Mucosa of descending colon (tissue), 3 donors: ENCODE measurements at regions not wholly inside any gene's neighbourhood (a gene's known extent, or its start where the extent isn't known, plus 50 kb on each side); places are given as distances from the start of the nearest gene placed in this dataset.

Experiments used
- ATAC-seq: fragments of 200-7000 bp; cut with Tn5 transposase; one replicate; pipeline ENCODE4 v1.9.1; 2020; ENCODE audit warnings: mild to moderate bottlenecking, moderate library complexity
- DNase-seq, 3 donors: peaks; one replicate each; pipeline ENCODE4 v3.0.0-alpha.2; 2020
- H3K36me3 ChIP-seq: fragments of 200-600 bp; one replicate; pipeline ENCODE4 v1.8.0; 2021; ENCODE audit warnings: low read depth, mild to moderate bottlenecking
- H3K4me1 ChIP-seq: fragments of 200-600 bp; one replicate; pipeline ENCODE4 v1.8.0; 2021; ENCODE audit warnings: low read depth, mild to moderate bottlenecking
- H3K4me3 ChIP-seq: fragments of 200-600 bp; one replicate; pipeline ENCODE4 v1.8.0; 2021; ENCODE audit warnings: mild to moderate bottlenecking
- H3K9me3 ChIP-seq: fragments of 200-600 bp; one replicate; pipeline ENCODE4 v1.8.0; 2021; ENCODE audit warnings: mild to moderate bottlenecking
- CTCF ChIP-seq: fragments of 200-600 bp; IDR thresholded peaks from one replicate; pipeline ENCODE4 v1.8.0; 2022; ENCODE audit warnings: antibody characterized with exemption, mild to moderate bottlenecking
- intact Hi-C, 2 donors: fragments of 100-400 bp; cut with DNase I in 1 of 2; cut with micrococcal nuclease in 1 of 2; formaldehyde crosslinking; loops; one replicate each; pipeline versions ENCODE4 v1.11.0 to v1.11.1; 2022; cut with DNase I, micrococcal nuclease
- donor health status: DM: no; HTN: no; CAD: no; lungs with moderate emphysema.
- donor health status: DM: no; HTN: no; CAD: no.
- donor health status: DM: no; HTN: yes; CAD: no.

- H3K4me1 ChIP-seq = no peaks in the 10 kb centered on the region
- H3K36me3 ChIP-seq = no peaks in the 10 kb centered on the region
- intact Hi-C loops = no loop called here
- ATAC-seq (no peak), DNase-seq (no peak)
- no peaks in the 10 kb centered on the region for H3K9me3 ChIP-seq
- H3K4me3 ChIP-seq = no peak overlapping the region
- no peak for TF ChIP-seq CTCF
Observed at GRCh38 chr7:24201226-24201625, 82.8 kb upstream of the NPY start.

- H3K4me1 ChIP-seq = no peaks in the 10 kb centered on the region
- H3K36me3 ChIP-seq = no peaks in the 10 kb centered on the region
- no peak overlapping the region for H3K4me3 ChIP-seq
- intact Hi-C loops = no loop called here
- DNase-seq (no peak), ATAC-seq (no peak)
- TF ChIP-seq CTCF = no peak
- no peaks in the 10 kb centered on the region for H3K9me3 ChIP-seq
Observed at GRCh38 chr7:24212073-24212472, 71.9 kb upstream of the NPY start.

- Histone ChIP-seq H3K9me3 (no peaks in the 10 kb centered on the region), H3K4me1 (no peaks in the 10 kb centered on the region), H3K36me3 (no peaks in the 10 kb centered on the region), H3K4me3 (no peak overlapping the region)
- no peak for ATAC-seq
- intact Hi-C loops = no loop called here
- TF ChIP-seq CTCF = no peak
- no peak for DNase-seq
Observed at GRCh38 chr7:24213311-24213710, 70.7 kb upstream of the NPY start.

- intact Hi-C loops = no loop called here
- TF ChIP-seq CTCF = no peak
- no peaks in the 10 kb centered on the region for H3K4me1 ChIP-seq
- ATAC-seq (no peak), DNase-seq (no peak)
- no peaks in the 10 kb centered on the region for H3K36me3 ChIP-seq
- H3K4me3 ChIP-seq = no peak overlapping the region
- H3K9me3 ChIP-seq = no peaks in the 10 kb centered on the region
Observed at GRCh38 chr7:24214670-24215069, 69.3 kb upstream of the NPY start.

GRCh38 chr7:24216576-24217125 lies 67.3 kb upstream of the NPY start:
- DNase-seq (no peak), ATAC-seq (no peak)
- intact Hi-C loops = no loop called here
- H3K4me1 ChIP-seq = no peaks in the 10 kb centered on the region
- H3K36me3 ChIP-seq = no peaks in the 10 kb centered on the region
- no peak overlapping the region for H3K4me3 ChIP-seq
- no peaks in the 10 kb centered on the region for H3K9me3 ChIP-seq
- no peak for TF ChIP-seq CTCF

- Histone ChIP-seq H3K4me1 (no peaks in the 10 kb centered on the region), H3K4me3 (no peak overlapping the region), H3K9me3 (no peaks in the 10 kb centered on the region), H3K36me3 (no peaks in the 10 kb centered on the region)
- intact Hi-C loops = no loop called here
- ATAC-seq (no peak), DNase-seq (no peak)
- no peak for TF ChIP-seq CTCF
Observed at GRCh38 chr7:24221500-24221899, 62.5 kb upstream of the NPY start.
